Heart right ventricle (tissue), 16 donors: ENCODE measurements at regions not wholly inside any gene's neighbourhood (a gene's known extent, or its start where the extent isn't known, plus 50 kb on each side); places are given as distances from the start of the nearest gene placed in this dataset.

ENCODE experiments used
- ATAC-seq, 8 donors: fragments of 200-7000 bp; cut with Tn5 transposase; one replicate each; pipeline ENCODE4 v1.9.1; 2020; ENCODE audit warnings: mild to moderate bottlenecking in 8 of 8, moderate library complexity in 8 of 8, moderate number of reproducible peaks in 1 of 8
- DNase-seq, 2 donors: peaks; one replicate each; pipeline ENCODE4 v3.0.0-alpha.2; 2020
- H3K27ac ChIP-seq, 10 donors: fragments of 200-600 bp; sonication (generic) in 2 of 10; one replicate each; pipeline versions ENCODE4 v1.5.0 to v1.8.0; 2020 to 2022; ENCODE audit warnings: mild to moderate bottlenecking in 3 of 10
- H3K27me3 ChIP-seq, 7 donors: fragments of 200-600 bp; one replicate each; pipeline ENCODE4 v1.8.0; 2021 to 2022; ENCODE audit warnings: mild to moderate bottlenecking in 2 of 7
- H3K36me3 ChIP-seq, 9 donors: fragments of 200-600 bp; sonication (generic) in 1 of 9; one replicate each; pipeline versions ENCODE4 v1.5.0 to v1.8.0; 2020 to 2022; ENCODE audit warnings: mild to moderate bottlenecking in 2 of 9
- H3K4me1 ChIP-seq, 9 donors: fragments of 200-600 bp; sonication (generic) in 1 of 9; one replicate each; pipeline versions ENCODE4 v1.5.0 to v1.8.0; 2020 to 2022; ENCODE audit warnings: mild to moderate bottlenecking in 4 of 9
- H3K4me3 ChIP-seq, 10 donors: fragments of 200-600 bp; sonication (generic) in 2 of 10; one replicate each; pipeline versions ENCODE4 v1.5.0 to v1.8.0; 2020 to 2022; ENCODE audit warnings: mild to moderate bottlenecking in 7 of 10, moderate library complexity in 2 of 10
- H3K9me3 ChIP-seq, 11 donors: fragments of 200-600 bp in 10 of 11; sonication (generic) in 2 of 11; one replicate each; pipeline versions ENCODE4 v1.5.0 to v1.8.0; 2013 to 2022; ENCODE audit warnings: mild to moderate bottlenecking in 2 of 11, control low read depth in 1 of 11, moderate library complexity in 1 of 11
- CTCF ChIP-seq, 9 donors: fragments of 200-600 bp; sonication (generic) in 2 of 9; IDR thresholded peaks; one replicate each; pipeline versions ENCODE4 v1.5.0 to v1.8.0; 2021 to 2022; ENCODE audit warnings: antibody characterized with exemption in 9 of 9, mild to moderate bottlenecking in 5 of 9, moderate library complexity in 1 of 9
- WGBS, 2 donors: extraction: QIAGEN DNeasy Blood & Tissue Kit; methylation state at CpG; one replicate each; pipeline ENCODE4 v1.1.7; 2013; ENCODE audit warnings: inconsistent platforms in 1 of 2; 5-methylcytosine and 5-hydroxymethylcytosine counted together
- intact Hi-C, 10 donors: fragments of 100-400 bp; cut with DNase I; formaldehyde crosslinking; loops; one replicate each; pipeline versions ENCODE4 v1.11.1 to v1.14.2; 2022
- donor health status: Arrhythmogenic right ventricular cardiomyopathy.
- donor health status: ischemic (EF 13 %, LVEDD 7.1; RV severe dilation, severe dysfunction).
- donor health status: healthy with polysubstance abuse.
- donor health status: DM: no; HTN: yes; CAD: no.
- donor health status: DM: no; HTN: no; CAD: no.
- donor health status: ischemic (EF 25% LVEDD 6.9; RV normal size, moderate dysfunction).
- donor health status: ischemic (EF 25% LVEDD 5.7; RV mildly dilated, moderate dysfunction).
- donor health status: healthy.
- donor health status: DM: yes; HTN: yes; CAD: no.
- donor health status: Ischemic cardiomyopathy.
- donor health status: ischemic (EF 35%, LVEDD 5.7; RV mildly dilated, moderate dysfunction).
- donor health status: nonischemic (EF 11% LVEDD 7.7; RV severe dilation, severe dysfunction).
- donor health status: DM: yes; HTN: yes; CAD: no.
- donor health status: PGD.
- donor health status: ischemic (EF 29% LVEDD 5.4; RV normal size, mild dysfunction).
- donor health status: nonischemic (EF 23%, LVEDD 6.1; RV moderate dilation, normal function).

- H3K9me3 ChIP-seq, result no peaks in the 10 kb centered on the region
- H3K27ac ChIP-seq, result no peak overlapping the region
- DNase-seq (no peak), ATAC-seq (no peak)
- H3K4me1 ChIP-seq, result no peaks in the 10 kb centered on the region
- no peaks in the 10 kb centered on the region for H3K36me3 ChIP-seq
- no peak overlapping the region for H3K4me3 ChIP-seq
- intact Hi-C loops, result no loop called here
- TF ChIP-seq CTCF (IDR thresholded peaks at IDR 0.05), result no peak
- WGBS, 2 donors, result 81 to 87% methylated on average over 6 of the region's 6 CpGs
- H3K27me3 ChIP-seq, result no peaks in the 10 kb centered on the region
These were observed 581.1 kb downstream of the SLC16A7 start for GRCh38 chr12:60176891-60177290.

- Histone ChIP-seq H3K27ac (no peak overlapping the region), H3K27me3 (no peaks in the 10 kb centered on the region), H3K9me3 (no peaks in the 10 kb centered on the region), H3K4me1 (no peaks in the 10 kb centered on the region), H3K36me3 (no peaks in the 10 kb centered on the region), H3K4me3 (no peak overlapping the region)
- intact Hi-C loops, result no loop called here
- no peak for ATAC-seq
- no peak for TF ChIP-seq CTCF (IDR thresholded peaks at IDR 0.05)
- WGBS, 2 donors, result 87% methylated on average over 2 of the region's 2 CpGs
- no peak for DNase-seq
These were observed 584.5 kb downstream of the SLC16A7 start for GRCh38 chr12:60180298-60180697.

- Histone ChIP-seq H3K27me3 (no peaks in the 10 kb centered on the region), H3K27ac (no peak overlapping the region), H3K4me1 (no peaks in the 10 kb centered on the region), H3K4me3 (no peak overlapping the region), H3K36me3 (no peaks in the 10 kb centered on the region), H3K9me3 (no peaks in the 10 kb centered on the region)
- 90 to 97% methylated on average over 1 of the region's 1 CpG for WGBS, 2 donors
- DNase-seq (no peak), ATAC-seq (no peak)
- intact Hi-C loops, result no loop called here
- TF ChIP-seq CTCF (IDR thresholded peaks at IDR 0.05), result no peak
These were observed 586.5 kb downstream of the SLC16A7 start for GRCh38 chr12:60182354-60182753.

- Histone ChIP-seq H3K27me3 (no peaks in the 10 kb centered on the region), H3K27ac (no peak overlapping the region), H3K36me3 (no peaks in the 10 kb centered on the region), H3K4me1 (no peaks in the 10 kb centered on the region), H3K9me3 (peaks cover 0 to 6% (median 0%) of the 10 kb centered on the region in 11 donors), H3K4me3 (no peak overlapping the region)
- ATAC-seq (no peak), DNase-seq (no peak)
- TF ChIP-seq CTCF (IDR thresholded peaks at IDR 0.05), result no peak
- intact Hi-C loops, result no loop called here
- WGBS, 2 donors, result 95 to 98% methylated on average over 1 of the region's 1 CpG
These were observed 588.3 kb downstream of the SLC16A7 start for GRCh38 chr12:60184096-60184495.

- TF ChIP-seq CTCF (IDR thresholded peaks at IDR 0.05), result no peak
- Histone ChIP-seq H3K27ac (no peak overlapping the region), H3K27me3 (no peaks in the 10 kb centered on the region), H3K4me1 (no peaks in the 10 kb centered on the region), H3K9me3 (peaks cover 0 to 12% (median 0%) of the 10 kb centered on the region in 11 donors), H3K4me3 (no peak overlapping the region), H3K36me3 (no peaks in the 10 kb centered on the region)
- WGBS, 2 donors, result 77 to 78% methylated on average over 4 of the region's 4 CpGs
- DNase-seq (no peak), ATAC-seq (no peak)
- intact Hi-C loops, result no loop called here
These were observed 589.2 kb downstream of the SLC16A7 start for GRCh38 chr12:60185060-60185459.
